ENCODE measurements at regions not wholly inside any gene's neighbourhood (a gene's known extent, or its start where the extent isn't known, plus 50 kb on each side); places are given as distances from the start of the nearest gene placed in this dataset.

DNA sequence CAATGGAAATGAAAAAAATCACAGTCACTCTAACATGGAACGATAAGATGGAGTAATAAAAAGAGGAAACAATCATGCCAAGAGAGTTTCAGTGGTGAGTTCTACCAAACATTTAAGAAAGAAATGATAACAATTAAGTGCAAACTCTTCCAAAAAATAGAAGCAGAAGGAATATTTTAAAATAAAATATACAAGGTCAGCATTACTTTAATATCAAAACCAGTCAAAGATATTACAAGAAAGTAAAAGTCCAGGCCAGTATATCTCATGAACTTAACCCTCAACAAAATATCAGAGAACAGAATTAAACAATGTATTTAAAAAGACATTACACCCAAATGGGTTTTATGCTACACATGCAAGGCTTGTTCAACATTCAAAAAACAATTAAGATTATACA is 829.4 kb downstream of the TRIB2 start:
- no peak overlapping the region for H4K5ac ChIP-seq (ENCODE audit: insufficient read length, low read depth, low read length)
- no peak overlapping the region for H3K23ac ChIP-seq (ENCODE audit: insufficient read length, low read depth, low read length)
- Mint-ChIP-seq H3K4me3 (no peak overlapping the region), H3K36me3 (ENCODE audit: insufficient read depth in 1 of 3, low read depth in 3 of 3) (no peaks in the 10 kb centered on the region), H3K4me1 (no peaks in the 10 kb centered on the region), H3K27ac (no peak overlapping the region), H3K27me3 (ENCODE audit: low read depth) (no peaks in the 10 kb centered on the region; the same call in 1 of the 2 replicates), H3K9me3 (no peaks in the 10 kb centered on the region)
- H3K14ac ChIP-seq (ENCODE audit: insufficient read depth, low read length) = no peak overlapping the region
- H3T11ph ChIP-seq (ENCODE audit: low read length) = no peak overlapping the region
- no peak overlapping the region for H3K18ac ChIP-seq (ENCODE audit: insufficient read length, low read depth, low read length)
- H3K9ac ChIP-seq (ENCODE audit: extremely low read depth, insufficient read length, low read length) = no peak overlapping the region
- no peak overlapping the region for H2BK15ac ChIP-seq (ENCODE audit: low read depth, low read length)
- H3K56ac ChIP-seq (ENCODE audit: insufficient read length, low read depth, low read length) = no peak overlapping the region
- no peak overlapping the region for H3K4ac ChIP-seq (ENCODE audit: low read depth, low read length)
- TF ChIP-seq, protein P1, sequence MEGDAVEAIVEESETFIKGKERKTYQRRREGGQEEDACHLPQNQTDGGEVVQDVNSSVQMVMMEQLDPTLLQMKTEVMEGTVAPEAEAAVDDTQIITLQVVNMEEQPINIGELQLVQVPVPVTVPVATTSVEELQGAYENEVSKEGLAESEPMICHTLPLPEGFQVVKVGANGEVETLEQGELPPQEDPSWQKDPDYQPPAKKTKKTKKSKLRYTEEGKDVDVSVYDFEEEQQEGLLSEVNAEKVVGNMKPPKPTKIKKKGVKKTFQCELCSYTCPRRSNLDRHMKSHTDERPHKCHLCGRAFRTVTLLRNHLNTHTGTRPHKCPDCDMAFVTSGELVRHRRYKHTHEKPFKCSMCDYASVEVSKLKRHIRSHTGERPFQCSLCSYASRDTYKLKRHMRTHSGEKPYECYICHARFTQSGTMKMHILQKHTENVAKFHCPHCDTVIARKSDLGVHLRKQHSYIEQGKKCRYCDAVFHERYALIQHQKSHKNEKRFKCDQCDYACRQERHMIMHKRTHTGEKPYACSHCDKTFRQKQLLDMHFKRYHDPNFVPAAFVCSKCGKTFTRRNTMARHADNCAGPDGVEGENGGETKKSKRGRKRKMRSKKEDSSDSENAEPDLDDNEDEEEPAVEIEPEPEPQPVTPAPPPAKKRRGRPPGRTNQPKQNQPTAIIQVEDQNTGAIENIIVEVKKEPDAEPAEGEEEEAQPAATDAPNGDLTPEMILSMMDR (conservative IDR thresholded peaks at IDR 0.05) = no peak
- no peak overlapping the region for H2BK20ac ChIP-seq (ENCODE audit: low read depth, low read length, poor library complexity, severe bottlenecking)
- no peak overlapping the region for H2BK120ac ChIP-seq (ENCODE audit: low read depth, low read length, poor library complexity, severe bottlenecking)
- no peak overlapping the region for H2AK5ac ChIP-seq (ENCODE audit: insufficient read length, low read length)
- no peak overlapping the region for H2BK5ac ChIP-seq (ENCODE audit: insufficient read length, low read length)
- H3K27me3 ChIP-seq (ENCODE audit: insufficient read depth, low read length) = no peaks in the 10 kb centered on the region
- H4K91ac ChIP-seq (ENCODE audit: insufficient read length, low read depth, low read length) = no peak overlapping the region
- no peaks in the 10 kb centered on the region for H3K9me3 ChIP-seq (ENCODE audit: control insufficient read depth, low read depth, low read length)
- H3K79me1 ChIP-seq (ENCODE audit: insufficient read depth, low read depth, low read length, poor library complexity, severe bottlenecking) = no peaks in the 10 kb centered on the region
- H2BK12ac ChIP-seq (ENCODE audit: insufficient read length, low read depth, low read length) = no peak overlapping the region
- no peaks in the 10 kb centered on the region for H4K20me1 ChIP-seq (ENCODE audit: control insufficient read depth, insufficient read depth, insufficient read length)
- whole genome bisulfite sequencing (ENCODE audit: extremely low coverage, insufficient read length, low lambda C conversion rate) = no CpG with 5 or more reads among the region's 1 CpG
- no peak overlapping the region for H3K27ac ChIP-seq (ENCODE audit: insufficient read length, low read depth, low read length)
- H2AFZ ChIP-seq (ENCODE audit: low read length) = no peak overlapping the region
- no peak overlapping the region for H4K8ac ChIP-seq (replicated peaks; ENCODE audit: insufficient read length, low read depth, low read length)
- DNase-seq = no peak
- no peaks in the 10 kb centered on the region for H3K79me2 ChIP-seq (ENCODE audit: insufficient read depth, low read length)
- H3K23me2 ChIP-seq (ENCODE audit: insufficient read length, low read depth, low read length, poor library complexity, severe bottlenecking) = no peaks in the 10 kb centered on the region
- no peaks in the 10 kb centered on the region for H3K4me1 ChIP-seq (ENCODE audit: insufficient read depth, low read length)
- H3K4me2 ChIP-seq (ENCODE audit: insufficient read depth, insufficient read length, low read length) = no peak overlapping the region
